Endothelial cell of umbilical vein (primary cell): ENCODE measurements at regions not wholly inside any gene's neighbourhood (a gene's known extent, or its start where the extent isn't known, plus 50 kb on each side); places are given as distances from the start of the nearest gene placed in this dataset.

Experiments used
- BruUV-seq: library from RNA; stranded (reverse); fragments of 400-500 nt; replicated peaks from 2 replicates; lab custom pipeline; 2021; lab: Mats Ljungman, UMichigan
- CTCF ChIA-PET: fragments of 300-600, 350-600 bp; sonication (Branson Sonifier 250); formaldehyde crosslinking; loops from one replicate; lab custom pipeline; 2021; ENCODE audit warnings: antibody characterized with exemption, inconsistent platforms; lab: Charles Lee
- POLR2A ChIA-PET: fragments of 300-600, 350-600 bp; sonication (Branson Sonifier 250); formaldehyde crosslinking; loops from one replicate; lab custom pipeline; 2021; ENCODE audit warnings: antibody characterized with exemption, inconsistent platforms; lab: Charles Lee
- DNase-seq: peaks from one replicate; pipeline ENCODE4 v3.0.0-alpha.2; 2011; ENCODE audit warnings: low read depth, low spot score
- FAIRE-seq: peaks from 2 replicates; lab custom pipeline; 2011; peaks lifted over from hg19 to GRCh38; lab: Jason Lieb, UNC
- H2AFZ ChIP-seq: 2 replicates; pipeline ENCODE4 v1.6.0; 2012; ENCODE audit warnings: low read depth, low read length, control low read depth, inconsistent platforms
- H3K27ac ChIP-seq: 2 replicates; pipeline ENCODE4 v1.5.1; 2011; ENCODE audit warnings: low read depth, mild to moderate bottlenecking, control low read depth, low read length, moderate library complexity; ENCODE audit not compliant: insufficient read depth
- H3K27me3 ChIP-seq, 2 experiments: 2 replicates each; pipeline versions ENCODE4 v1.6.0 to v1.6.1; 2011; ENCODE audit warnings: low read length in 2 of 2, mixed read lengths in 1 of 2; ENCODE audit not compliant: control insufficient read depth in 2 of 2, insufficient read depth in 2 of 2
- H3K36me3 ChIP-seq, 2 experiments: 2 replicates in 1 of 2; 3 replicates in 1 of 2; pipeline ENCODE4 v1.5.1; 2011; ENCODE audit warnings: low read length in 2 of 2, mild to moderate bottlenecking in 1 of 2, moderate library complexity in 1 of 2; ENCODE audit not compliant: control insufficient read depth in 2 of 2, insufficient read depth in 2 of 2; ENCODE audit errors: extremely low read depth in 1 of 2
- H3K4me1 ChIP-seq: 3 replicates; pipeline ENCODE4 v1.5.1; 2011; ENCODE audit warnings: mild to moderate bottlenecking, low read length; ENCODE audit not compliant: control insufficient read depth, insufficient read depth; ENCODE audit errors: extremely low read depth
- H3K4me2 ChIP-seq: 2 replicates; pipeline ENCODE4 v1.6.1; 2011; ENCODE audit warnings: low read length, control low read depth, mixed read lengths; ENCODE audit not compliant: insufficient read depth
- H3K4me3 ChIP-seq, 3 experiments: fragments of 200-600 bp in 1 of 3; sonication (generic), shearing (Covaris generic) in 1 of 3; replicated peaks in 1 of 3; 2 replicates each; pipeline ENCODE4 v1.5.1; 2011 to 2016; ENCODE audit warnings: control low read depth in 3 of 3, low read length in 3 of 3, mild to moderate bottlenecking in 2 of 3, inconsistent platforms in 1 of 3, low read depth in 1 of 3, moderate library complexity in 1 of 3; ENCODE audit not compliant: insufficient read depth in 1 of 3
- H3K79me2 ChIP-seq: 2 replicates; pipeline ENCODE4 v1.6.0; 2012; ENCODE audit warnings: low read length, inconsistent platforms; ENCODE audit not compliant: control insufficient read depth, insufficient read depth
- H3K9ac ChIP-seq: replicated peaks from 2 replicates; pipeline ENCODE3; 2011; ENCODE audit warnings: low read length, control low read depth; ENCODE audit not compliant: insufficient read depth; ENCODE audit errors: extremely low read depth
- H3K9me1 ChIP-seq: replicated peaks from 3 replicates; pipeline ENCODE4 v1.6.0; 2011; ENCODE audit warnings: mild to moderate bottlenecking, low read length; ENCODE audit not compliant: control insufficient read depth, insufficient read depth; ENCODE audit errors: extremely low read depth
- H3K9me3 ChIP-seq: replicated peaks from 2 replicates; pipeline ENCODE4 v1.5.1; 2012; ENCODE audit warnings: low read length, inconsistent platforms; ENCODE audit not compliant: control insufficient read depth, insufficient read depth
- H4K20me1 ChIP-seq: replicated peaks from 2 replicates; pipeline ENCODE3; 2011; ENCODE audit warnings: mild to moderate bottlenecking, low read length; ENCODE audit not compliant: control insufficient read depth, insufficient read depth; ENCODE audit errors: extremely low read depth
- EZH2 ChIP-seq: IDR thresholded peaks from 2 replicates; pipeline ENCODE4 v1.6.1; 2012; ENCODE audit warnings: borderline replicate concordance, low read depth, mild to moderate bottlenecking, moderate library complexity, low read length, inconsistent platforms; ENCODE audit not compliant: severe bottlenecking
- FOS ChIP-seq: IDR thresholded peaks from 2 replicates; pipeline ENCODE4 v1.6.1; 2011; ENCODE audit warnings: mild to moderate bottlenecking, low read length, moderate library complexity, borderline replicate concordance; ENCODE audit not compliant: insufficient read depth
- GATA2 ChIP-seq: IDR thresholded peaks from 2 replicates; pipeline ENCODE4 v1.7.0; 2011; ENCODE audit warnings: low read depth, mild to moderate bottlenecking, moderate library complexity, mixed read lengths, low read length; ENCODE audit not compliant: insufficient read length, insufficient read depth
- JUN ChIP-seq: IDR thresholded peaks from 2 replicates; pipeline ENCODE4 v1.6.1; 2011; ENCODE audit warnings: borderline replicate concordance, low read depth; ENCODE audit not compliant: insufficient read length, insufficient read depth
- MYC ChIP-seq: IDR thresholded peaks from one replicate; pipeline ENCODE4 v1.6.1; 2011; ENCODE audit warnings: mild to moderate bottlenecking, low read depth, low read length
- POLR2A ChIP-seq: IDR thresholded peaks from 2 replicates; pipeline ENCODE4 v1.6.1; 2012; ENCODE audit warnings: low read depth, mild to moderate bottlenecking, control low read depth, low read length
- POLR2AphosphoS5 ChIP-seq: IDR thresholded peaks from 2 replicates; pipeline ENCODE4 v1.6.1; 2012; ENCODE audit warnings: low read depth, mild to moderate bottlenecking, control low read depth, low read length, moderate library complexity; ENCODE audit not compliant: insufficient read depth
- dilution Hi-C: fragments of 300-500 bp; cut with MboI; formaldehyde crosslinking; loops from one replicate; pipeline ENCODE4 v1.15.0; 2019; ENCODE audit warnings: low sequenced_read_pairs; ENCODE audit not compliant: extremely low pct_ligation_motif_present
- intact Hi-C: fragments of 100-400 bp; cut with micrococcal nuclease; formaldehyde crosslinking; loops from one replicate; pipeline ENCODE4 v1.10.0; 2022
- TF ChIP-seq, protein P1 (sequence below): IDR thresholded peaks from 2 replicates; pipeline ENCODE4 v1.6.1; 2011; ENCODE audit not compliant: insufficient read depth, insufficient read length
- TF ChIP-seq, protein P2 (sequence below), 2 donors: IDR thresholded peaks; 1 replicate in 1 of 2; 2 replicates in 1 of 2; pipeline ENCODE4 v1.5.1; 2011; ENCODE audit warnings: low read length in 2 of 2, mild to moderate bottlenecking in 2 of 2, moderate library complexity in 2 of 2, control low read depth in 1 of 2, inconsistent platforms in 1 of 2, low read depth in 1 of 2; ENCODE audit not compliant: insufficient read depth in 1 of 2; ENCODE audit errors: extremely low read depth in 1 of 2

DNA sequence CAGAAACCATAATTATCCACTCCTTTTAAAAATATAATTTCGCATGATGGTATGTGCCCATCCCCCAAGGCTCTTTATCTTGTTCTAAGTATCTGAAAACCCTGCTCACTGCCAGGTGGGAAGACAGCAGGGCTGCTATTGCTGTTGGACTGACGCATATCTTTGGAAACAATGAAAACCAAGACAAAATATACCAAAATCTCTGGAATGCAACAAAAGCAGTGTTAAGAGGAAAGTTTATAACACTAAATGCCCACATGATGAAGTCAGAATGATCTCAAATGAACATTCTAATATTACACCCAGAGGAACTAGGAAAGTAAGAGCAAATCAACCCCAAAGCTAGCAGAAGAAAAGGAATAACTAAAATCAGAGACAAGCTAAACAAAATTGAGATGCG is 162.0 kb downstream of the FAM47B start:
- dilution Hi-C loops (no loop called here), intact Hi-C loops (no loop called here)
- TF ChIP-seq JUN (no peak), EZH2 (no peak), POLR2AphosphoS5 (no peak), MYC (no peak), FOS (no peak), POLR2A (no peak), GATA2 (no peak)
- TF ChIP-seq, protein P1, sequence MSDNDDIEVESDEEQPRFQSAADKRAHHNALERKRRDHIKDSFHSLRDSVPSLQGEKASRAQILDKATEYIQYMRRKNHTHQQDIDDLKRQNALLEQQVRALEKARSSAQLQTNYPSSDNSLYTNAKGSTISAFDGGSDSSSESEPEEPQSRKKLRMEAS, result no peak
- TF ChIP-seq, protein P2, sequence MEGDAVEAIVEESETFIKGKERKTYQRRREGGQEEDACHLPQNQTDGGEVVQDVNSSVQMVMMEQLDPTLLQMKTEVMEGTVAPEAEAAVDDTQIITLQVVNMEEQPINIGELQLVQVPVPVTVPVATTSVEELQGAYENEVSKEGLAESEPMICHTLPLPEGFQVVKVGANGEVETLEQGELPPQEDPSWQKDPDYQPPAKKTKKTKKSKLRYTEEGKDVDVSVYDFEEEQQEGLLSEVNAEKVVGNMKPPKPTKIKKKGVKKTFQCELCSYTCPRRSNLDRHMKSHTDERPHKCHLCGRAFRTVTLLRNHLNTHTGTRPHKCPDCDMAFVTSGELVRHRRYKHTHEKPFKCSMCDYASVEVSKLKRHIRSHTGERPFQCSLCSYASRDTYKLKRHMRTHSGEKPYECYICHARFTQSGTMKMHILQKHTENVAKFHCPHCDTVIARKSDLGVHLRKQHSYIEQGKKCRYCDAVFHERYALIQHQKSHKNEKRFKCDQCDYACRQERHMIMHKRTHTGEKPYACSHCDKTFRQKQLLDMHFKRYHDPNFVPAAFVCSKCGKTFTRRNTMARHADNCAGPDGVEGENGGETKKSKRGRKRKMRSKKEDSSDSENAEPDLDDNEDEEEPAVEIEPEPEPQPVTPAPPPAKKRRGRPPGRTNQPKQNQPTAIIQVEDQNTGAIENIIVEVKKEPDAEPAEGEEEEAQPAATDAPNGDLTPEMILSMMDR (IDR thresholded peaks at IDR 0.05; ENCODE audit: extremely low read depth in 1 of 2, insufficient read depth in 1 of 2, low read depth in 1 of 2, low read length in 2 of 2), result no peak
- DNase-seq, result no peak
- Histone ChIP-seq H3K36me3 (no peaks in the 10 kb centered on the region), H3K79me2 (no peaks in the 10 kb centered on the region), H3K4me1 (no peaks in the 10 kb centered on the region), H3K4me2 (no peak overlapping the region), H3K27ac (no peak overlapping the region), H3K9me3 (no peaks in the 10 kb centered on the region), H3K27me3 (no peaks in the 10 kb centered on the region), H3K9ac (no peak overlapping the region), H2AFZ (no peak overlapping the region), H4K20me1 (no peaks in the 10 kb centered on the region), H3K9me1 (no peaks in the 10 kb centered on the region), H3K4me3 (no peak overlapping the region)
- BruUV-seq, result no TSS peak
- CTCF ChIA-PET, result no interaction called here
- POLR2A ChIA-PET, result no interaction called here
- FAIRE-seq, result no peak
